GM23248 (cell line): ENCODE measurements at regions not wholly inside any gene's neighbourhood (a gene's known extent, or its start where the extent isn't known, plus 50 kb on each side); places are given as distances from the start of the nearest gene placed in this dataset.

ENCODE experiments used
- DNase-seq: peaks from one replicate; pipeline ENCODE4 v3.0.0-alpha.2; 2015
- H2AFZ ChIP-seq: fragments of 200-600 bp; sonication (generic); 2 replicates; pipeline ENCODE4 v1.6.1; 2016; ENCODE audit warnings: antibody characterized with exemption
- H3F3A ChIP-seq: fragments of 200-600 bp; sonication (generic); 2 replicates; pipeline ENCODE4 v1.6.1; 2016; ENCODE audit warnings: mild to moderate bottlenecking, antibody characterized with exemption, mixed run types; ENCODE audit not compliant: insufficient read depth
- H3K27ac ChIP-seq: fragments of 200-600 bp; sonication (generic); 2 replicates; pipeline ENCODE4 v1.5.1; 2016; ENCODE audit warnings: mild to moderate bottlenecking
- H3K27me3 ChIP-seq: fragments of 200-600 bp; sonication (generic); replicated peaks from 2 replicates; pipeline ENCODE4 v1.6.1; 2016; ENCODE audit warnings: mild to moderate bottlenecking; ENCODE audit not compliant: insufficient read depth
- H3K36me3 ChIP-seq: fragments of 200-600 bp; sonication (generic); 2 replicates; pipeline ENCODE4 v1.6.1; 2016; ENCODE audit warnings: low read depth, mild to moderate bottlenecking
- H3K4me1 ChIP-seq: fragments of 200-600 bp; sonication (generic); 2 replicates; pipeline ENCODE4 v1.6.1; 2016; ENCODE audit warnings: mild to moderate bottlenecking; ENCODE audit not compliant: insufficient read depth
- H3K4me2 ChIP-seq: fragments of 200-600 bp; sonication (generic); one replicate; pipeline ENCODE4 v1.6.1; 2016; ENCODE audit warnings: mild to moderate bottlenecking; ENCODE audit not compliant: unreplicated experiment
- H3K4me3 ChIP-seq: fragments of 200-600 bp; sonication (generic); 2 replicates; pipeline ENCODE4 v1.5.1; 2016; ENCODE audit warnings: mild to moderate bottlenecking
- H3K79me2 ChIP-seq: fragments of 200-600 bp; sonication (generic); 2 replicates; pipeline ENCODE4 v1.6.1; 2016; ENCODE audit warnings: mild to moderate bottlenecking; ENCODE audit not compliant: insufficient read depth
- H3K9ac ChIP-seq: fragments of 200-600 bp; sonication (generic); 2 replicates; pipeline ENCODE4 v1.6.1; 2016; ENCODE audit warnings: mild to moderate bottlenecking
- H3K9me2 ChIP-seq: fragments of 200-600 bp; sonication (generic); 2 replicates; pipeline ENCODE4 v1.6.1; 2016; ENCODE audit warnings: mixed run types, mild to moderate bottlenecking, moderate library complexity; ENCODE audit not compliant: insufficient read depth
- H3K9me3 ChIP-seq: fragments of 200-600 bp; sonication (generic); one replicate; pipeline ENCODE4 v1.6.1; 2017; ENCODE audit warnings: low read depth
- H4K20me1 ChIP-seq: fragments of 200-600 bp; sonication (generic); 2 replicates; pipeline ENCODE4 v1.6.0; 2016; ENCODE audit not compliant: insufficient read depth
- EZH2 ChIP-seq: fragments of 200-600 bp; sonication (generic); IDR thresholded peaks from 2 replicates; pipeline ENCODE4 v1.6.1; 2018; ENCODE audit warnings: antibody characterized with exemption, mild to moderate bottlenecking; ENCODE audit not compliant: insufficient read depth, poor library complexity, severe bottlenecking
- EZH2phosphoT487 ChIP-seq: fragments of 200-600 bp; sonication (generic); IDR thresholded peaks from 2 replicates; pipeline ENCODE4 v1.6.1; 2018; ENCODE audit warnings: antibody characterized with exemption, moderate library complexity, mild to moderate bottlenecking, low read depth; ENCODE audit not compliant: insufficient read depth
- WGBS, 2 experiments: methylation state at CpG; one replicate each; pipeline ENCODE4 v1.1.6; 2015 to 2017; ENCODE audit warnings: low lambda C conversion rate in 2 of 2, low coverage in 1 of 2; ENCODE audit errors: missing lambda C conversion rate in 2 of 2; 5-methylcytosine and 5-hydroxymethylcytosine counted together
- in situ Hi-C: fragments of 300-500 bp; cut with MboI; formaldehyde crosslinking; loops from 2 replicates; pipeline ENCODE4 v1.15.0; 2020

GRCh38 chr12:92561543-92561899, 141.3 kb upstream of the PLEKHG7 start:
- Histone ChIP-seq H3K9me2 (no peaks in the 10 kb centered on the region), H3K27me3 (no peaks in the 10 kb centered on the region), H3K36me3 (no peaks in the 10 kb centered on the region), H3K9me3 (no peaks in the 10 kb centered on the region), H2AFZ (no peak overlapping the region), H3K9ac (no peak overlapping the region), H3K79me2 (no peaks in the 10 kb centered on the region), H3K27ac (peak overlapping the region; percentile 26; the same call in 1 of the 2 replicates), H3K4me2 (peak overlapping the region; percentile 36), H3K4me3 (no peak overlapping the region), H4K20me1 (no peaks in the 10 kb centered on the region), H3K4me1 (peaks cover 26% of the 10 kb centered on the region), H3F3A (no peaks in the 10 kb centered on the region; the same call in 1 of the 2 replicates)
- TF ChIP-seq EZH2 (no peak), EZH2phosphoT487 (no peak)
- peak; percentile 89 for DNase-seq
- 30 to 41% methylated on average over 3 of the region's 3 CpGs for WGBS, 2 experiments
- in situ Hi-C loops = loop anchor here (10.0 to 25.0 kb wide), 2 partner anchors 417 to 749 kb away; partner anchors contain the start of gene BTG1

DNA sequence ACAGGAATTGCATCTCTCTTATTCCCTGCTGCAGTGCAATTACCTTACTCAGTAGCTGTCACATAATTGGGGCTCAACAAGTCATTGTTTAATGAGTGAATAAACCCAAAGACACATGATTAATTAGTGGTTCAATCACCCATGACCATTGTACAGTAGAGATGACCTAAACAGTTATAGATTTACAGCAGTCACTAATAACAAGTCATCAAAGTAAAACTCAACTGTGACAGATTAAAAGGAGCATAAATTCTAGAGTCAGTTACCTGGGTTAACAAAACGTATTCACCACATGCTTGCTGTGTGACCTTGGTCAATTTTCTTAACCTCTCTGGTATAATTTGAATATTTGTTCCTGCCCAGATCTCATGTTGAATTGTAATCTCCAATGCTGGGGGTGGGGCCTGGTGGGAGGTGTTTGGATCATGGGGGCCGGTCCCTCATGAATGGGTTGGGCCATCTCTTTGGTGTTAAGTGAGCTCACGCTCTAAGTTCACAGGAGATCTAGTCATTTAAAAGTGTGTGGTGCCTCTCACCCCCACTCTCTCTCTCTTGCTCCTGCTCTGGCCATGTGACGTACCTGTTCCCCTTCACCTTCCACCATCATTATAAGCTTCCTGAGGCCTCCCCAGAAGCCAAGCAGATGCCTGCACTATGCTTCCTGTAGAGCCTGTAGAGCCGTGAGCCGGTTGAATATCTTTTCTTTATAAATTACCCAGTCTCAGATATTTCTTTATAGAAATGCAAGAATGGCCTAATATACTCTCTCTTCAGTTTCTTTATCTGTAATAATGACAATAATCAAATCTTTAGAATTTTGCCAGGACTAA, 141.9 kb upstream of the PLEKHG7 start:
- Histone ChIP-seq H3K36me3 (no peaks in the 10 kb centered on the region), H3K27ac (peak overlapping the region; percentile 26; the same call in 1 of the 2 replicates), H3F3A (no peaks in the 10 kb centered on the region; the same call in 1 of the 2 replicates), H3K79me2 (no peaks in the 10 kb centered on the region), H3K9me2 (no peaks in the 10 kb centered on the region), H3K9ac (no peak overlapping the region), H4K20me1 (no peaks in the 10 kb centered on the region), H3K9me3 (no peaks in the 10 kb centered on the region), H3K4me3 (no peak overlapping the region), H3K4me1 (peaks cover 26% of the 10 kb centered on the region), H2AFZ (no peak overlapping the region), H3K4me2 (peak overlapping the region; percentile 36), H3K27me3 (no peaks in the 10 kb centered on the region)
- WGBS, 2 experiments = 85 to 89% methylated on average over 6 of the region's 6 CpGs
- TF ChIP-seq EZH2 (no peak), EZH2phosphoT487 (no peak)
- no peak for DNase-seq
- in situ Hi-C loops = loop anchor here (10.0 to 25.0 kb wide), 2 partner anchors 416 to 749 kb away; partner anchors contain the start of gene BTG1

DNA sequence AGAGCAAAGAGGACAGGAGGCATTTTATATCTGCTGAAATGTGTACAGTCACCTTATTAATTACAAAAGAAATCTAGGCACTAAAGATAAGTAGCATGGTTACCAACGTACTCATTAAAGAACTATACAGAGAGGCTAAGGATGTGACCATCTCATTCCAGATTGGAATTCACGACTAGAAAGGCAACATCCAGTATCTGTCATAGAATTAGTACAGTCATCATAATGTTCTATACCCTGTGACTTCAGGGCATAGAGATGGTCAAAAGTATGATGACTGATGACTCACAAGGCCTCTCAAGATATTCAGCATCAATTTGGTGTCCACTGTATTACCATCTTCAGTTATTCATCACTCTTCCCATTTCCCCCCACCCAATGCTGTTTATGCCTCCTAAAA, 144.0 kb upstream of the PLEKHG7 start:
- H4K20me1 ChIP-seq = no peaks in the 10 kb centered on the region
- H3K36me3 ChIP-seq = no peaks in the 10 kb centered on the region
- H3K27me3 ChIP-seq = no peaks in the 10 kb centered on the region
- WGBS, 2 experiments = 12 to 19% methylated on average over 2 of the region's 2 CpGs
- H3K9me2 ChIP-seq = no peaks in the 10 kb centered on the region
- no peak overlapping the region for H3K4me3 ChIP-seq
- no peaks in the 10 kb centered on the region; the same call in 1 of the 2 replicates for H3F3A ChIP-seq
- peak; percentile 73 for DNase-seq
- peak overlapping the region; percentile 12; the same call in 1 of the 2 replicates for H3K27ac ChIP-seq
- H3K9me3 ChIP-seq = no peaks in the 10 kb centered on the region
- no peak overlapping the region for H3K9ac ChIP-seq
- TF ChIP-seq EZH2 (no peak), EZH2phosphoT487 (no peak)
- no peak overlapping the region for H3K4me2 ChIP-seq
- no peaks in the 10 kb centered on the region for H3K79me2 ChIP-seq
- H3K4me1 ChIP-seq = peaks cover 26% of the 10 kb centered on the region
- H2AFZ ChIP-seq = no peak overlapping the region
- in situ Hi-C loops = loop anchor here (25.0 kb wide), 1 partner anchor 747 kb away; no protein-coding TSS in a partner anchor

- H3K4me3 ChIP-seq = no peak overlapping the region
- no peak overlapping the region for H2AFZ ChIP-seq
- no peak for TF ChIP-seq EZH2
- TF ChIP-seq EZH2phosphoT487 = no peak
- no peak overlapping the region for H3K9ac ChIP-seq
- 42 to 47% methylated on average over 1 of the region's 1 CpG for WGBS, 2 experiments
- H4K20me1 ChIP-seq = no peaks in the 10 kb centered on the region
- peaks cover 26% of the 10 kb centered on the region for H3K4me1 ChIP-seq
- H3K36me3 ChIP-seq = no peaks in the 10 kb centered on the region
- no peak overlapping the region for H3K4me2 ChIP-seq
- DNase-seq = no peak
- H3K27me3 ChIP-seq = no peaks in the 10 kb centered on the region
- no peaks in the 10 kb centered on the region for H3K9me2 ChIP-seq
- H3F3A ChIP-seq = no peaks in the 10 kb centered on the region; the same call in 1 of the 2 replicates
- in situ Hi-C loops = loop anchor here (25.0 kb wide), 1 partner anchor 746 kb away; no protein-coding TSS in a partner anchor
- H3K27ac ChIP-seq = peak overlapping the region; percentile 12; the same call in 1 of the 2 replicates
- no peaks in the 10 kb centered on the region for H3K9me3 ChIP-seq
- H3K79me2 ChIP-seq = no peaks in the 10 kb centered on the region
Measured at GRCh38 chr12:92558215-92558773, 144.5 kb upstream of the PLEKHG7 start.
